IMR-90 (cell line): ENCODE measurements at regions not wholly inside any gene's neighbourhood (a gene's known extent, or its start where the extent isn't known, plus 50 kb on each side); places are given as distances from the start of the nearest gene placed in this dataset.

Experiments used
- ATAC-seq: fragments of 200-7000 bp; cut with Tn5 transposase; 2 replicates; pipeline ENCODE4 v1.9.1; 2020; ENCODE audit warnings: low read depth, mild to moderate bottlenecking, moderate library complexity
- BruUV-seq: library from RNA; stranded (reverse); fragments of 400-500 nt; replicated peaks from 2 replicates; lab custom pipeline; 2021; lab: Mats Ljungman, UMichigan
- CTCF ChIA-PET: fragments of 300-600 bp; formaldehyde crosslinking; extraction: SDS; loops from one replicate; lab custom pipeline; 2021; ENCODE audit warnings: antibody characterized with exemption; lab: Yijun Ruan, JAX
- POLR2A ChIA-PET: fragments of 300-600 bp; sonication (Branson Sonifier 250); formaldehyde crosslinking; loops from one replicate; lab custom pipeline; 2022; ENCODE audit warnings: antibody characterized with exemption; ENCODE audit not compliant: unreplicated experiment; lab: Charles Lee
- DNase-seq: peaks from one replicate; pipeline ENCODE4 v3.0.0; 2013
- H2AFZ ChIP-seq: replicated peaks from 2 replicates; pipeline ENCODE3; 2013; ENCODE audit warnings: low read length, mild to moderate bottlenecking; ENCODE audit not compliant: poor library complexity
- H2AK5ac ChIP-seq: 2 replicates; pipeline ENCODE4 v1.6.1; 2013; ENCODE audit warnings: low read depth, low read length, inconsistent platforms
- H2AK9ac ChIP-seq: replicated peaks from 2 replicates; pipeline ENCODE3; 2013; ENCODE audit warnings: mild to moderate bottlenecking, low read depth, low read length, moderate library complexity; ENCODE audit not compliant: poor library complexity
- H2BK120ac ChIP-seq: 2 replicates; pipeline ENCODE4 v1.6.1; 2013; ENCODE audit warnings: low read depth, low read length, inconsistent platforms
- H2BK15ac ChIP-seq: 3 replicates; pipeline ENCODE4 v1.6.1; 2013; ENCODE audit warnings: low read depth, low read length, inconsistent platforms
- H2BK20ac ChIP-seq: 2 replicates; pipeline ENCODE4 v1.6.1; 2013; ENCODE audit warnings: low read depth, mild to moderate bottlenecking, inconsistent platforms, low read length, moderate library complexity
- H2BK5ac ChIP-seq: 2 replicates; pipeline ENCODE4 v1.6.1; 2013; ENCODE audit warnings: mild to moderate bottlenecking, low read depth, low read length, inconsistent platforms; ENCODE audit not compliant: poor library complexity, severe bottlenecking
- H3K14ac ChIP-seq: replicated peaks from 2 replicates; pipeline ENCODE4 v1.6.1; 2013; ENCODE audit warnings: low read depth, low read length, inconsistent platforms
- H3K18ac ChIP-seq: 2 replicates; pipeline ENCODE4 v1.6.1; 2013; ENCODE audit warnings: low read depth, low read length, control low read depth
- H3K23ac ChIP-seq: 2 replicates; pipeline ENCODE4 v1.6.1; 2013; ENCODE audit warnings: low read depth, low read length, inconsistent platforms
- H3K27ac ChIP-seq: 2 replicates; pipeline ENCODE4 v1.5.1; 2013; ENCODE audit warnings: mild to moderate bottlenecking, control low read depth, low read length; ENCODE audit not compliant: insufficient read depth
- H3K27me3 ChIP-seq: 2 replicates; pipeline ENCODE4 v1.6.1; 2013; ENCODE audit warnings: low read length; ENCODE audit not compliant: control insufficient read depth, insufficient read depth
- H3K36me3 ChIP-seq: 2 replicates; pipeline ENCODE4 v1.6.1; 2013; ENCODE audit warnings: low read length, mixed read lengths; ENCODE audit not compliant: control insufficient read depth, insufficient read depth
- H3K4ac ChIP-seq: 2 replicates; pipeline ENCODE4 v1.6.1; 2013; ENCODE audit warnings: low read depth, low read length, inconsistent platforms
- H3K4me1 ChIP-seq: 2 replicates; pipeline ENCODE4 v1.6.1; 2013; ENCODE audit warnings: low read length, mixed read lengths; ENCODE audit not compliant: control insufficient read depth, insufficient read depth
- H3K4me2 ChIP-seq: 2 replicates; pipeline ENCODE4 v1.6.1; 2013; ENCODE audit warnings: low read depth, mild to moderate bottlenecking, control low read depth, low read length, moderate library complexity
- H3K4me3 ChIP-seq: 2 replicates; pipeline ENCODE4 v1.5.1; 2013; ENCODE audit warnings: low read depth, mild to moderate bottlenecking, control low read depth, low read length, moderate library complexity; ENCODE audit not compliant: insufficient read depth
- H3K56ac ChIP-seq: 2 replicates; pipeline ENCODE4 v1.6.1; 2013; ENCODE audit warnings: low read length, inconsistent platforms; ENCODE audit not compliant: insufficient read depth; ENCODE audit errors: extremely low read depth
- H3K79me1 ChIP-seq, 2 experiments: 2 replicates each; pipeline ENCODE4 v1.6.1; 2013; ENCODE audit warnings: low read length in 2 of 2, inconsistent platforms in 1 of 2, low read depth in 1 of 2
- H3K9ac ChIP-seq: 2 replicates; pipeline ENCODE4 v1.6.1; 2013; ENCODE audit warnings: low read depth, low read length, control low read depth
- H3K9me1 ChIP-seq: 2 replicates; pipeline ENCODE4 v1.6.1; 2013; ENCODE audit warnings: low read length, inconsistent platforms; ENCODE audit not compliant: insufficient read depth
- H3K9me3 ChIP-seq: 2 replicates; pipeline ENCODE4 v1.6.1; 2013; ENCODE audit warnings: low read length; ENCODE audit not compliant: control insufficient read depth, insufficient read depth
- H4K20me1 ChIP-seq: 2 replicates; pipeline ENCODE4 v1.6.1; 2013; ENCODE audit warnings: low read length, inconsistent platforms; ENCODE audit not compliant: insufficient read depth
- H4K5ac ChIP-seq: 2 replicates; pipeline ENCODE4 v1.6.1; 2013; ENCODE audit warnings: mild to moderate bottlenecking, low read depth, low read length, control low read depth
- H4K8ac ChIP-seq, 2 experiments: 2 replicates each; pipeline ENCODE4 v1.6.1; 2013; ENCODE audit warnings: low read depth in 2 of 2, low read length in 2 of 2, control low read depth in 1 of 2, inconsistent platforms in 1 of 2
- H4K91ac ChIP-seq: 2 replicates; pipeline ENCODE4 v1.6.1; 2013; ENCODE audit warnings: low read depth, low read length, inconsistent platforms; ENCODE audit not compliant: insufficient read depth
- BHLHE40 ChIP-seq: fragments of 150-350 bp; IDR thresholded peaks from 2 replicates; pipeline ENCODE4 v1.6.1; 2016; ENCODE audit warnings: mild to moderate bottlenecking, low read depth, low read length
- CHD1 ChIP-seq: IDR thresholded peaks from 2 replicates; pipeline ENCODE4 v1.6.1; 2012; ENCODE audit warnings: low read depth, low read length, improper control_type of control experiment
- ELK1 ChIP-seq: fragments of 150-350 bp; IDR thresholded peaks from 2 replicates; pipeline ENCODE4 v1.6.1; 2016; ENCODE audit warnings: low read depth, mild to moderate bottlenecking, low read length, moderate library complexity, borderline replicate concordance
- MAFK ChIP-seq: IDR thresholded peaks from 2 replicates; pipeline ENCODE4 v1.6.1; 2012; ENCODE audit warnings: low read depth, low read length, improper control_type of control experiment
- MAZ ChIP-seq: IDR thresholded peaks from 2 replicates; pipeline ENCODE4 v1.6.1; 2012; ENCODE audit warnings: low read depth, mild to moderate bottlenecking, low read length, improper control_type of control experiment, moderate library complexity, borderline replicate concordance
- MXI1 ChIP-seq: IDR thresholded peaks from 2 replicates; pipeline ENCODE4 v1.6.1; 2012; ENCODE audit warnings: low read depth, mild to moderate bottlenecking, low read length, moderate library complexity, borderline replicate concordance
- NFE2L2 ChIP-seq: fragments of 150-350 bp; IDR thresholded peaks from 2 replicates; pipeline ENCODE4 v1.6.1; 2016; ENCODE audit warnings: low read depth, mild to moderate bottlenecking, low read length
- POLR2A ChIP-seq: IDR thresholded peaks from 2 replicates; pipeline ENCODE4 v1.6.1; 2012; ENCODE audit warnings: mild to moderate bottlenecking, low read depth, low read length
- RAD21 ChIP-seq: IDR thresholded peaks from 2 replicates; pipeline ENCODE4 v1.6.1; 2012; ENCODE audit warnings: low read length, improper control_type of control experiment
- RCOR1 ChIP-seq: IDR thresholded peaks from 2 replicates; pipeline ENCODE4 v1.6.1; 2012; ENCODE audit warnings: mild to moderate bottlenecking, low read length, improper control_type of control experiment; ENCODE audit not compliant: insufficient replicate concordance
- RFX5 ChIP-seq: IDR thresholded peaks from 2 replicates; pipeline ENCODE4 v1.8.0; 2012; ENCODE audit warnings: low read depth, mild to moderate bottlenecking, low read length, moderate library complexity
- WGBS, 2 experiments: methylation state at CpG; one replicate each; pipeline versions ENCODE4 v1.1.5 to v1.1.7; 2013; ENCODE audit warnings: missing lambda C conversion rate in 2 of 2; ENCODE audit not compliant: insufficient read length in 1 of 2; ENCODE audit errors: extremely low coverage in 2 of 2; 5-methylcytosine and 5-hydroxymethylcytosine counted together
- dilution Hi-C: fragments of 300-500 bp; cut with HindIII; formaldehyde crosslinking; loops from one replicate; pipeline ENCODE4 v1.14.3; 2018; ENCODE audit warnings: low sequenced_read_pairs; ENCODE audit not compliant: unreplicated experiment
- in situ Hi-C: fragments of 300-500 bp; cut with MboI; formaldehyde crosslinking; loops from 3 replicates; pipeline ENCODE4 v1.14.3; 2019; ENCODE audit warnings: low sequenced_read_pairs, inconsistent platforms, mixed read lengths
- intact Hi-C: fragments of 100-400 bp; cut with micrococcal nuclease; formaldehyde crosslinking; loops from 2 replicates; pipeline ENCODE4 v1.10.0; 2022
- TF ChIP-seq, protein P1 (sequence below): fragments of 150-350 bp; IDR thresholded peaks from 2 replicates; pipeline ENCODE4 v1.6.1; 2017; ENCODE audit warnings: mild to moderate bottlenecking, antibody characterized with exemption, low read length, low read depth
- TF ChIP-seq, protein P2 (sequence below): conservative IDR thresholded peaks from 2 replicates; pipeline ENCODE4 v1.5.1; 2012; ENCODE audit warnings: mild to moderate bottlenecking, low read depth, low read length, improper control_type of control experiment

DNA sequence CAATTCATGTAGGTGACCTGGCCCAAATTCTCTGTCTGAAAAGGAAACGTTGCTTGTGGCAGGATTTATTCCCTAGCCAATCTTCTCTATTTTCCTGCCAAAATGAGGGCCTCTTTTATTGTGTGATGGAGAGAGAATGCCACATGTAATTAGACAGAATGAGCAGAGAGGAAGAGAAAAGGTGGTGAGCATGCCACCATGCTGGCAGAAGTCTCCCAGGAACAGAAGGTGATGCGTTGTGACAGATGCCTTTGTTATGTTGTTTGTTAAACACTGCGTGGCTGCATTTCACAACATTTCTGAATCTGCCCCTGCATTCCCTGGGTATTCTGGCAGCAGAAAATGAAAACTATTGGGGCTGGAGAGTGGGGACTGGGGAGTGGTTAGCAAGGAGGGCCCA lies 577.6 kb downstream of the TLR4 start:
- Histone ChIP-seq H3K9me1 (no peaks in the 10 kb centered on the region), H3K4me2 (no peak overlapping the region), H3K56ac (no peak overlapping the region), H2AK5ac (no peak overlapping the region), H4K8ac (no peak overlapping the region), H3K4ac (no peak overlapping the region), H3K79me1 (no peaks in the 10 kb centered on the region), H3K18ac (no peak overlapping the region), H3K36me3 (no peaks in the 10 kb centered on the region), H3K9ac (no peak overlapping the region), H3K4me3 (no peak overlapping the region), H4K20me1 (no peaks in the 10 kb centered on the region), H2BK120ac (no peak overlapping the region), H3K14ac (no peak overlapping the region), H2AK9ac (no peak overlapping the region), H4K91ac (no peak overlapping the region), H3K27me3 (no peaks in the 10 kb centered on the region), H3K23ac (no peak overlapping the region), H3K9me3 (peaks cover 6% of the 10 kb centered on the region; the same call in 1 of the 2 replicates), H3K27ac (no peak overlapping the region), H2BK5ac (no peak overlapping the region), H2BK20ac (no peak overlapping the region), H2AFZ (no peak overlapping the region), H4K5ac (no peak overlapping the region), H3K4me1 (no peaks in the 10 kb centered on the region), H2BK15ac (no peak overlapping the region)
- TF ChIP-seq, protein P1, sequence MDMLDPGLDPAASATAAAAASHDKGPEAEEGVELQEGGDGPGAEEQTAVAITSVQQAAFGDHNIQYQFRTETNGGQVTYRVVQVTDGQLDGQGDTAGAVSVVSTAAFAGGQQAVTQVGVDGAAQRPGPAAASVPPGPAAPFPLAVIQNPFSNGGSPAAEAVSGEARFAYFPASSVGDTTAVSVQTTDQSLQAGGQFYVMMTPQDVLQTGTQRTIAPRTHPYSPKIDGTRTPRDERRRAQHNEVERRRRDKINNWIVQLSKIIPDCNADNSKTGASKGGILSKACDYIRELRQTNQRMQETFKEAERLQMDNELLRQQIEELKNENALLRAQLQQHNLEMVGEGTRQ = no peak
- TF ChIP-seq MXI1 (no peak), NFE2L2 (no peak), CHD1 (no peak), BHLHE40 (no peak), RFX5 (no peak), MAFK (no peak), ELK1 (no peak), RCOR1 (no peak), RAD21 (no peak), MAZ (no peak), POLR2A (no peak)
- TF ChIP-seq, protein P2, sequence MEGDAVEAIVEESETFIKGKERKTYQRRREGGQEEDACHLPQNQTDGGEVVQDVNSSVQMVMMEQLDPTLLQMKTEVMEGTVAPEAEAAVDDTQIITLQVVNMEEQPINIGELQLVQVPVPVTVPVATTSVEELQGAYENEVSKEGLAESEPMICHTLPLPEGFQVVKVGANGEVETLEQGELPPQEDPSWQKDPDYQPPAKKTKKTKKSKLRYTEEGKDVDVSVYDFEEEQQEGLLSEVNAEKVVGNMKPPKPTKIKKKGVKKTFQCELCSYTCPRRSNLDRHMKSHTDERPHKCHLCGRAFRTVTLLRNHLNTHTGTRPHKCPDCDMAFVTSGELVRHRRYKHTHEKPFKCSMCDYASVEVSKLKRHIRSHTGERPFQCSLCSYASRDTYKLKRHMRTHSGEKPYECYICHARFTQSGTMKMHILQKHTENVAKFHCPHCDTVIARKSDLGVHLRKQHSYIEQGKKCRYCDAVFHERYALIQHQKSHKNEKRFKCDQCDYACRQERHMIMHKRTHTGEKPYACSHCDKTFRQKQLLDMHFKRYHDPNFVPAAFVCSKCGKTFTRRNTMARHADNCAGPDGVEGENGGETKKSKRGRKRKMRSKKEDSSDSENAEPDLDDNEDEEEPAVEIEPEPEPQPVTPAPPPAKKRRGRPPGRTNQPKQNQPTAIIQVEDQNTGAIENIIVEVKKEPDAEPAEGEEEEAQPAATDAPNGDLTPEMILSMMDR = no peak
- WGBS, 2 experiments = no CpG with 5 or more reads among the region's 3 CpGs
- in situ Hi-C loops = no loop called here
- ChIA-PET POLR2A (no interaction called here), CTCF (no interaction called here)
- BruUV-seq = no TSS peak
- dilution Hi-C loops = no loop called here
- DNase-seq (no peak), ATAC-seq (no peak)
- intact Hi-C loops = no loop called here
